Stromal cell of bone marrow (primary cell): ENCODE measurements at regions not wholly inside any gene's neighbourhood (a gene's known extent, or its start where the extent isn't known, plus 50 kb on each side); places are given as distances from the start of the nearest gene placed in this dataset.
"Not testable (repeated sequence)": the region's sequence is repeated elsewhere in the genome, so short reads cannot be mapped to it uniquely, and the experiment has no call there.

Experiments used
- DNase-seq: peaks from one replicate; pipeline ENCODE4 v3.0.0-alpha.2; 2012; ENCODE audit warnings: low read depth

DNA sequence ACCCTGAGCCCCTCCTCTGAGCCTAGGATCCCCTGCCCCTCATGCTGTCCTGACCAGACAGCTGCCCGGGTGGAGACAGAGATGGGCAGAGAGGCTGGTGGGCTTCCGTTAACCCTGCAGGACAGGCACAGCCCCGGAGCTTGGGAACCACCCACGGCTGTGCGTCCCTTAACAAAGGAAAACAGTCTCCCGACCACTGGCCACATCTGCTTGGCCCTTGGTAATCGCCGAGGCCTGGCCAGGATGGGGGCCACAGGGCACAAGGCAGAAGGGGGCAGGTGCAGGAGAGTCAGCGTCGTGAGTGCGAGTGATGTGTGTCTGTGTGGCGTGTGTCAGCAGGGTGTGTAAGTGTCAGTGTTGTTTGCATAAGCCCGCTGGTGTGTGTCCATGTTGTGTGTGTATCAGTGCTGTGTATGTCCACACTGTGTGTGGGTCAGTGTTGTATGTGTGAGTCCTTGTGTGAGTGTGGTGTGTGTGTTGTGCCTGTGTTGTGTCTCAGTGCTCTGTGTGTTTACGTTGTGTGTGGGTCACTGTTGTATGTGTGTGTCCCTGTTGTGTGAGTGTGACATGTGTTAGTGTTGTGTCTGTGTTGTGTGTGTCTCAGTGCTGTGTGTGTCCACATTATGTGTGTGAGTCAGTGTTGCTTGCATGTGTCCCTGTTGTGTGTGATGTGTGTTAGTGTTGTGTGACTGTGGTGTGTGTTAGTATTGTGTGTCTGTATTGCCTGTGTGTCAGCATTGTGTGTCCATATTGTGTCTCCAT is 369.5 kb downstream of the BRD1 start:
- DNase-seq = no peak

DNA sequence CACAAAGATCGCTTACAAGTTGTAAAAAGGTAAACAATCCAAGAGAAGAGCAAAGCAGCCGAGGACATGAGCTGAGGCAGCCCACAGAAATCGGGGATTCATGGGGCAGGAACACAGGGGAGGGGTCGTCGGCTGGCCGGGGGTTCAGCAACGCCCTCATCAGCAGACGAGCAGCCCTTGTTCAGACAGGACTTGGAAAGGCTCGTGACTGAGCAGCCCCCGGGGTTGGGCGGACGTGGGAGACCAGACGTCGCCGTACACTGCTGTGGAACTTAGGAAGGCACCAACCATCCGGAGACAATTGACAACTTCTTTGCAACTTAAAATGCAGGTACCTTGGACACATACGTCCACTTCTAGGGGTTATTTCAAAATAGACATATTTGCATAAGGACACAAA is 370.5 kb downstream of the BRD1 start:
- DNase-seq = no peak

DNA sequence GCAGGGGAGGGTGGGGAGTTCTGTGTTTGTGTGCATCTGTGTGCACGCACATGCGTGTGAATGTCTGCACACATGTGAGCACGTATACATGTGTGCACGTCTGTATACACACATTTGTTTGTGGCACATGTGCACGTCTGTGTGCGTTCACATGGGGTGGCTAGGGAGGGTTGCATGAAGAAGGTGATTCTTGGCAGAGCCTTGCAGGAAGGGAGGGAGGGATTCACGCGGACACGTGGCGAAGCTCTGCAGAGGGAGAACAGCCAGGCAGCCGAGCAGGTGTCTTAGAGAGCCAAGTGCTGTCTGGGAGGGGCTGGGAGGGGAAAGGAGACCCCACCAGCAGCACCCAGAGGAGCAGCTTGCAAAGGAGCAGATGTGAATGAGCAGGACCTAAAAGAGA is 372.1 kb downstream of the BRD1 start:
- DNase-seq = no peak

DNA sequence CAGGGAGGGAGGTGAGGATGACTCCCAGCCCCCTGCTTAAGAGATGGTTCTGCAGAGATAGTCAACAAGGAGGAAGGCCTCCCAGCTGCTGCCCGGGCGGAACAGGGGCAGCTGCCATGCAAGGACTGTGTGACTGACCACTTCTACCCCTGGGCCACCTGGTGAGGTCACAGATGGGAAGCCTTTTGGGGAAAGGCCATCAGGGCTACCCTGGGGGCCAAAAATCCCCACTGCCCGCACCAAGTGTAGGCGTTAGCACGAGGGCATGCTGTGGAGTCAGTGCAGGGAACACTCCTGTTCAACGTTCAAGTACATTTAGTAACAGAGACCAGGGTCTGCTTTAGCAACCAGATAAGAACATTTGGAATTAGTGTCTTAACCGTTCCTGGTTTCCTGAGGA is 372.9 kb downstream of the BRD1 start:
- no peak for DNase-seq

DNA sequence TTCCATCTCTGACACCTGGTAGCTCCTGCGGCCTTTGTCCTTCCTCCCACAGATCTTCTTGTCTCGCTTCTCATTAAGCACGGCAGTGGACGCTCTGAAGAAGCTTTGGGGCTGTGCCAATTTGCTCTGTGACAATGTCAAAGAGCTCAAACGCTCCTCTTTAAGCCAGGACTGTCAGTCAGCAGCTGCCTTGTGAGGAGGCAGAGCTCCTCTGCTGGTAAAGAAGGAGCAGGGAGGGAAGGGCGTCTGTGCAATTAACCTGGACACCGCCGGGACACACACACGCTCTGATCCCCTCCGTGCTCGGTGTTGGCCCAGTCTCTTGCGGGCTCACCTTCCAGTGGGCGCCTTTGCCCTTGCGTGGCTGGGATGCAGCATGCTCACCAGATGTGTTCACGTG is 373.9 kb downstream of the BRD1 start:
- no peak for DNase-seq

DNA sequence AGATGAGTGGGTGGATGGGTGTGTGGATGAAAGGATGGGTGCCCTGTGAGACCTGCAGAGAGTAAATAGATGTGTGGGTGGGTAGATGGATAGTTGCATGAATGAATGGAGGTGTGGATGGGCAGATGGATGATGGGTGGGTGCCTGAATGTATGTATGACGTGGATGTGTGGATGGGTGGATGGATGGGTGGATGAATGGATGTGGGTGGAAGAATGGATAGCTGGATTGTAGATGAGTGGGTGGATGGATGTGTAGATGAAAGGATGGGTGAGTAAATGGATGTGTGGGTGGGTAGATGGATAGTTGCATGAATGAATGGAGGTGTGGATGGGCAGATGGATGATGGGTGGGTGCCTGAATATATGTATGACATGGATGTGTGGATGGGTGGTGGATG is 374.7 kb downstream of the BRD1 start:
- DNase-seq = not testable (repeated sequence)

DNA sequence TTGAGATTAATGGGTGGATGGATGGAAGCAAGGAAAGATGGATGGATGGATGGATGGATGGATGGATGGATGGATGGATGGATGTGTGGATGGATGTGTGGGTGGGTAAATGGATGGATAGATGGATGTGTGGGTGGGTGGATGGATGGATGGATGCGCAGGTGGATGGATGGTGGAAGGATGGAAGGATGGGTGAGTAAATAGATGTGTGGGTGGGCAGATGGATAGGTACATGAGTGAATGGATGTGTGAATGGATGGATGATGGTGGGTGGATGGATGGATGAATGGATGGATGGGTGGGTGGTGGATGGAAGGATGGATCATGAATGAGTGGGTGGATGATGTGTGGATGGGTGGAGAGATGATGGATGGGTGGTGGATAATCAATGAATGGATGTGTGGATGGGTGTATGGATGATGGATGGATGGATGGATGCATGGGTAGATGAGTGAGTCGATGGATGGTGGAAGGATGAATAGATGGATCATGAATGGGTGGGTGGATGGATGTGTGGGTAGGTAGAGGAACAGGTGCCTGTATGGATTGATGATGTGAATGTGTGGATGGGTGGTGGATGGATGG is 375.2 kb downstream of the BRD1 start:
- no peak for DNase-seq

DNA sequence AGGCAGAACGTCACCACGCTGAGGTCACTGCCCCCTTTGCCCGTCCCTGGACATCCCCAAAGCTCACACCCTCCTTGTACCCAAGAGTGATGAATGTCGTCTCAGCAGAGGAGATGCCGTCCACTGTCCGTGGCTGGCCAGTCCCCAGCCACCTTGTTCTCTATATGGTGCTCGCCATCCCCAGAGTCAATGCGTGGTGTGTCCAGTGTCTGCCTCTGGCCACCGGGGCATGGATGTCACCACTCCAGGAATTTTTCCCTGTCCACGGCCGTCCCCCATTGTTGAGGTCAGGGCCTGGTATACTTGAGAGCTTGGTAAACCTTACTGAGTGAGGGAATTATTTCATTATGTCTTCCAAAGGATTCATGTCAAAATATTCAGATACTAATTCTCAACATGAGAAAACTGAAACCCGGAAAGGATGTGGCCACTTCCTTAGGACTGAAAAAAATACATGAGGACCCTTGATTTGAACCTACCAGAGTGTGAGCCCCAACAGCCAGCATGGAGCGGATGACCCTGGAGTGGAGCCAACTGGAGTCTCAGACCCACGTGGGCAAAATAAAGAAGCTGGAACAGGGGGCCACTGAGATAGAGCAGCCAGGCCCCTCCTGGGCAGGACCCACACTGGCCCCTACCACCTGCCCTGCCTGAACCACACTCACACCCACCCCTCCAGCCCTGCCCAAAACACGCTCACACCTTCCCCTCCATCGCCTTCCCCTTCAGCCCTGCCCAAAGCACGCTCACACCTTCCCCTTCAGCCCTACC is 376.4 kb downstream of the BRD1 start:
- DNase-seq = no peak

DNA sequence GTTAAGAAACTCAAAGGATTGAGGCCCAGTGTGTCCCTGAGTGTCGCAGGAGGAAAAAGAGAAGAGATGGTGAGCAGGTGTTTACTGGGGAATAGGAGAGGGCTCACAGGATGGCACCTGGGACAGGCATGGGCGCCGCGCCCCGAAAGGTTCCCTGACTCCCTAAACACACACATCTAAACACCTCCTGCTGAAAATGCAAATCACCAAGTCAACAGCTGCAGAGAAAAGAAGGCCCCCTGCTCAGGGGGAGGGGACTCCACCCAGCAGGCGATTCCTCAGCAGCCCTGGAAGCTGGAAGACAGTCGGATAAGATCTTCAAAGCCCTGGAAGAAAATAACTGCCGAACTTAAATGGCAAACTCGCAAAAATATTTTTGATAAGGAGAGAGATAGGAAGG is 377.2 kb downstream of the BRD1 start:
- DNase-seq = no peak

DNA sequence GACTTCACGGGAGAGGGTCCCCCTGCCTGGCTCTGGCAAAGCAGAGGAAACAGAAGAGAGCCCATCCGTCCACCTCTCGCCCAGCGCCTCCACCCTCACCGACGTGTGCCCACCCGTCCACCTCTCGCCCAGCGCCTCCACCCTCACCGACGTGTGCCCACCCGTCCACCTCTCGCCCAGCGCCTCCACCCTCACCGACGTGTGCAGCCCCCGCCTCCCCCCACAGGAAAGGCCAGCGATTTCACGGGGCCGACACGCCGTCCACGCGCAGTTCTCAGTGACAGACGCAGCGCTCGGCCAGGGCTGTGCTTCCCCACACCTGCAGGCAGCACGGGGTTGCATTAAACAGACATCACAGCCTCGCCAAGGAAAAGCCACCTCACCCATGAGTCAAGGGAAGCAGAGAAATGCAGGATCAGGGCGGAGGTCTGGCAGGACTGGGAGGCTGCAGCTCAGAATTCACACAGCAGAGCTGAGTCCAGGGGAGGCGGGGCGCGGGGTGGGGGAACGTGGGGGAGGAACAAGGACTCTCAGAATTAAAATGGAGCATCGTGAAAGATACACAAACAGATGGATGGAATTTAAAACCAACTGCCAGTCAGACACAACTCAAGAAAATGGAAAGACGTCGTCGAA is 377.7 kb downstream of the BRD1 start:
- no peak for DNase-seq

DNA sequence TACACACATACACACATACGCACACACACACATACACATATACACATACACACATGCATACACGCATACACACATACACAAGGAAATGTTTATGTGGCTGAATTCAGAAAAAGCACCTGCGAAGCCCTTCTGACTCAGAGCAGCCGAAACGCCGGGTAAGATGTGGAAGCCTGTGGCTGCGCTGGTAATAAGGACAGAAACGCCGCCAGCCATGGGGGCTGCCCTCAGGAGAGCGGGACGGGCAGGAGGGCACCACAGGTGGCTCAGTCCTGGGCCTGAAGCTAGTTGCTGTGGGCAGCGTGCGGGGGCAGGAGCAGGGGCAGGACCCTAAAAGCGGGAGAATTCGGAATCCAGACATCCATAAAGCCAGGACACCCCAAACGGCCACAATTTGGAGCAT is 378.3 kb downstream of the BRD1 start:
- DNase-seq = no peak

DNA sequence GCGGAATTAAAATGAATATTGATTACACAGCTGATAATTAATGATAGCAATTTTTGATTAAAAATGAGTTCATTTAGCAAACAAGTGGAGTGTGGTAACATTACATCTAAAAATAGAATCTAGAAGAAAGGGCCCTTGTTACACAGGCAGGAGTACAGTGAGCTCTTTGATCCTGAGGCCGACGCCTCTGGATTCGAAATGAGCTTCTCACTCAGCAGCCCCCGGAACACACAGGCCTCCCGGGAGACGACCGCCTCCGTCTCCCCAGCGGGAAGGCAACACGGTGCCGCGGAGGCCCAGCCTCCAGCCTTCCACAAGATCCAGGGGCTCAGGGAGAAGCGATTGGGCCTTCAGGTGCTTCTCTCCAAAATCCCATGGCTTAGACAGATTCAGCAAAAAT is 379.1 kb downstream of the BRD1 start:
- DNase-seq = no peak

DNA sequence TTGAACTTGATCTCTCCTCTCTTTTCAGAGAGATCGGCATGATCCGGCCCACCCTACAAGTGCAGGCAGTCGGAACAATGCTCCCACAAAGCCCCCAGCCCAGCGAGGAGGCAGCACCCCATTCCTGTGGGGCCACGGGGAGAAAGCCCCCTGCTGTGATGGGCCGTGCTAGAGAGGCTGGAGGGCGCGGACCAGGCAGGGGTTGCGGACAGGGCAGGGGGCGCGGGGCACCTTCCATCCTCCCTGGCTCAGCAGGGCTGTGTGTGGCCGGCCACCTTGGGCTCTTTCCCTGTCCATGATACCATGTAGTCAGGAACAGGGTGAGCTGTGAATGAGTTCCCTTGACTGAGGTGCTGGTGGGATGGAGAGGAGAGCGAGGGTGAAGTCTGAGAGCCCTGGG is 379.8 kb downstream of the BRD1 start:
- no peak for DNase-seq

DNA sequence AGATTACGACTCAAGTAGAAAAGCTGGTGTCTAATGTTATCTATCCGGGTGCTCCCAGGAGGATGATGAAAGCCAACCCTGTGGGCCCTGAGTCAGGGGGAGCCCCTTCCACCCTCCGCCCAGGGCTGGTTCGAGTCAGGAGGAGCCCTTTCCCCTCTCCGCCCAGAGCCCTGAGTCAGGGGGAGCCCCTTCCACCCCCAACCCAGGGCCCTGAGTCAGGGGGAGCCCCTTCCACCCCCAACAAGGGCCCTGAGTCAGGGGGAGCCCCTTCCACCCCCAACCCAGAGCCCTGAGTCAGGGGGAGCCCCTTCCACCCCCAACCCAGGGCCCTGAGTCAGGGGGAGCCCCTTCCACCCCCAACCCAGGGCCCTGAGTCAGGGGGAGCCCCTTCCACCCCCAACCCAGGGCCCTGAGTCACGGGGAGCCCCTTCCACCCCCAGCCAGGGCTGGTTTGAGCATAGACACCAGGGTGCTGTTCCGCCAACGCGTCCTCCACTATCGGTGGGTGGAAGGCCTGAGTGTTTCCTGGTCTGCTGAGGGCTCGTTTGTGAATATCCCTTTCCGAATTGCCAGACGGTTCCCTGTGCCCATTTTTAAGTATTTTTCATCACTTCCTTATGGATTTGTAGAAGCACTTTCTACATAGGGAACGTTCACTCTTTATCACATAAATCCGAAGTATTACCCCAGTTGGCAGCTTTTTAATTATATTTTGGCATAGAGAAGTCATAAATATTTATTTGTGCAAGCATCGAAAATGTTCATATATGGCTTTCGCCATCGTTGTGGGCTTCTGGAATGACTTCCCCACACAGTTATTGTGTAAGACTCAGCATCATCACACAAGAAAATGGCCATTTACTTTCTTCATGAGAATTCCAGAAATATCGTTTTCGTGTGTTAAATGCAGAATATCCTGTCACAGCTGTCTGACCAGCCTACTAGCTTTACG is 380.6 kb downstream of the BRD1 start:
- no peak for DNase-seq

DNA sequence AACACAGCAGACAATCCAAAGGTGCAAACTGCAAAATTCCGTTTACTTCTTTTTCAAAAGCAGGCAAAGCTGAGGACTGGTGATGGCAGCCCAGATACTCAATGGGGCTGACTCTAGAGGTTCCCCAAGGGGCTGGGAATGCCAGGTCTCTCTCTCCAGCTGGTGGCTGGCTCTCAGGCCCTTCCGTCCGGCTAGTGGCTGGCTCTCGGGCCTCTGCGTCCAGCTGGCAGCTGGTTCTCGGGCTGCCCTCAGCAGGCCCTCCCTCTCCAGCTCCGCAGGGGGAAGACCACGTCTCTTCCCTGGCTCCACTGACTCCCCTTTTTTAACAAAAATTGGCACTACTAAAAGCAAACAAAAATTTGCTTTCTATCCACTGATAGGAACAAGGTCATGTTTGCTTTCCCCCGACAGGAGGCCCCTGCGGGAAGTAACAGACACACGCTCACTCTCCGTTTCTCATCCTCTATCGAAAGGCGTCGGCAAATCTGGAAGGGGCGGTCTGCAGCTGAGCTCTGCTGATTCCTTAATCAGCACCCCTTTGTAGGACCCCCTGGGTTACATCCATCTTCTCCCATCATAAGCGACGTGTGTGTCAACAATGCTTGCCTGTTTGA is 381.4 kb downstream of the BRD1 start:
- no peak for DNase-seq

DNA sequence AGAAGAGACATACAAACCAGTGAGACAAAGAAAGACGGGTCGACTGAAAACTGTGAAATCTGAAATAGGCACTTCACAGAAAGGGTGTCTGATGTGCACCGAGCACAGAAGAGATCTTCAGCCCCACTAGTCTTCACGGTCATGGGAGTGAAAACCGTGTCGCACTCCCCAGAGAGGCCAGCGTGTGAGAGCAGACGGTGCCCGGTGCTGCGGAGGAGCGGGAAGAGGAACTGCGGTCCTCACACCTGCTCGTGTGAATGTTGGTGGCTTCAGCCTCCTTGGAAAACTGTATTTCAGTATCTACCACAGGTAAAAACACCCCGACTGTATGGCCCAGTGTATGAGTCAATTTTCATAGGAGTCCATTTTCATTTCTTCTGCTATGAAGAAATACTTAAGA is 382.9 kb downstream of the BRD1 start:
- no peak for DNase-seq

DNA sequence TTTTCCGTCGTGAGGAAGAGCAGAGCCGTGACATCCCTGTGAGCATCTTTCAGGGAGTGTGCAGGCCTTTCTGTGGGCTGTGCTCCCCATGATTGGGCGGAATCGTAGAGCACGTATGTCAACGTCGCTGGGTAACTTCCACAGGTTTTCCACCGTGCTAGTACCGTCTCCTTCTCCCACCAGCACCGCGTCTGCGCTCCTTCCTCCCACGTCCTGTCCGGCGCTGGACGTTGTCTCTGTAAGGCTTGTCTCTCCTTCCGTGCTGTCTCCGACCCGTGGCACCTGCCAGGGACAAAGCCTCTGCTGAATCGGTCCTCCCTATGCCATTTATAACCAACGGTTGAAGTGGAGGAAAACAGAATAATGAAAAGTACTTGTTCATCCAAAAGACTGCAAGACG is 386.7 kb downstream of the BRD1 start:
- DNase-seq = no peak

DNA sequence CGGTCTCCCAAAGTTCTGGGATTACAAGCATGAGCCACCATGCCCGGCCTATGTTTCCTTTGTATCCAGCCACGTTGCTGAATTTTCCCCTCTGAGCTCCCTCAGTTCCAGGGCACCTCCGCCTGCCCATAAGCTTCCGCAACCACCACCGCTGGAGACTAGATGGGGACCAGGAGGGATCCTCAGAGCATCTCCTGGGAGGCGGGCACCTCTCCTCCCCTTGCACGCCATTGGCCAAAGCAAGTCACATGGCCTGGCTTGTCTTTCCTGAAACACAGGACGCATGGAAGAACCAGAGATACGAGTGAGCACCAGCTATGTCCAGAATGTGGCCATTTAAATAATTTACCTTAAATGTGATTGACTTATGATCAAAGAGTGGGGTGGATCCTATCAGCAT is 388.3 kb downstream of the BRD1 start:
- DNase-seq = no peak

DNA sequence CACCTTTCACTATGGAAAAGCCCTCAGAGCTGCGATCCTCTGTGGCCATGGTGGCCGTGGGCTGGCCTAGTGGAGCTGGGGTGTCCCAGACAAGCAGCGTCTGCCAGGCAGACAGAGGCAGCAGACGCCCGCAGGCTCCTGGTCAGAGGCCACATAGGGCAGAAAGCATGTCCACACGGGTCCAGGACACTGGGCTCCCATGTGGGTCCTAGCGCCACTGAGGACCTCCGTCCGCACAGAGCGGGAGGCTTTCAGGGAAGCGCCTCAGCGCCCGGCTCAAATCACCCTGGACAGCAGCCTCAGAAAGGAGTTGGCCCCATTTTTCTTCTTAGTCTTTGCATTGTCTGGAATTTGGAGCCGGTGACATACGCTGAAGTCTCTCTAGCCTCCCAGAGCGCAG is 389.7 kb downstream of the BRD1 start:
- DNase-seq = no peak

DNA sequence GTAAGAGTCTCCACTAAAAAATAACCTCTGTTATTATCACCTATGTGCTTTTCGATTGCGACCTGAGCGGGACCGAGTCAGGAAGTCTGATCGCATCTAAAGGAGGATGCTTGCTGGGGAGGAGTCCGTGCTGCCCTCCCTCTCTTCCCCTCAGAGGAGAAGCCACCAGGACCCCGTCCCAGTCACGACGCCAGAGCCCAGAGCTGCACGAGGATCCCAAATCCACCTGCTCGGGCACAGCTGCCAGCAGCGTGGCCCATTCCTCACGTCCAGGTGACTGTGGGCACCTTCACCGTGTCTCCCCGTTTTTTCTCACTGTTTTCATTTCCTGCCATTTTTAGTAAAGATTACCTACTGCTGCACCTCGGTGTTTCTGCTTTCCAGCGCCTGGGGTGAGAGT is 390.3 kb downstream of the BRD1 start:
- DNase-seq = no peak

DNA sequence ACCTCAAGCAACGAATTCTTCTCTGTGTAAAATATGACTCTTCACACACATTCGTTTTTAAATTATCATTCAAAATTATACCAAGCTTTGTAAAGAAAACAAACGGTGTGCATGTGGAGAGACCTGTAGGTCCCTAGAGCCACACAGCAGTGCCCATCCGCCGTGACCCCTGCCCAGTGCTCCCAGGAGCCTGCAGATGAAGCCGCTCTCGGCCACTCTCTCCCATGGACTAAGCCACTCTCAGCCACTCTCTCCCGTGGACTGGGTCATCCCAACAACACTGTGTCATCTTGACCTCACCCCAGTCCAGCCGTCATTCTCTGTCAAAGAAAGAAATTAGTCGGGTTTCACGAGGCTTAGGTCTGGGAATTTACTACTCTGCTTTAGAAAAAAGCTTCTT is 391.6 kb downstream of the BRD1 start:
- DNase-seq = no peak
